ENCODE measurements at regions not wholly inside any gene's neighbourhood (a gene's known extent, or its start where the extent isn't known, plus 50 kb on each side); places are given as distances from the start of the nearest gene placed in this dataset.

GRCh38 chr4:17018013-17018412 is 119.6 kb upstream of the LDB2 start:
- H3K4me2 ChIP-seq, result no peak overlapping the region
- no peak overlapping the region for H3K9ac ChIP-seq
- no peaks in the 10 kb centered on the region for H3K79me2 ChIP-seq (ENCODE audit: insufficient read depth, low read depth)
- no peaks in the 10 kb centered on the region for H4K20me1 ChIP-seq (ENCODE audit: insufficient read depth)
- no peak overlapping the region for H3K27ac ChIP-seq
- H3K27me3 ChIP-seq (ENCODE audit: insufficient read depth, low read depth), result no peaks in the 10 kb centered on the region
- H3K4me1 ChIP-seq (ENCODE audit: low read depth, poor library complexity, severe bottlenecking), result no peaks in the 10 kb centered on the region
- H2AFZ ChIP-seq (ENCODE audit: low read depth), result no peak overlapping the region
- H3K4me3 ChIP-seq (IDR thresholded peaks at IDR 0.05; ENCODE audit: insufficient read depth, low read depth, low read length), result no peak overlapping the region
- TF ChIP-seq CTCF (conservative IDR thresholded peaks at IDR 0.05; ENCODE audit: low read depth, low read length), result no peak
- no peaks in the 10 kb centered on the region for H3K36me3 ChIP-seq (ENCODE audit: insufficient read depth)

GRCh38 chr4:17013382-17014006 is 115.0 kb upstream of the LDB2 start:
- Histone ChIP-seq H3K36me3 (ENCODE audit: insufficient read depth) (no peaks in the 10 kb centered on the region), H3K4me2 (no peak overlapping the region), H3K4me3 (IDR thresholded peaks at IDR 0.05; ENCODE audit: insufficient read depth, low read depth, low read length) (no peak overlapping the region), H3K27me3 (ENCODE audit: insufficient read depth, low read depth) (no peaks in the 10 kb centered on the region), H3K27ac (no peak overlapping the region), H3K4me1 (ENCODE audit: low read depth, poor library complexity, severe bottlenecking) (no peaks in the 10 kb centered on the region), H3K79me2 (ENCODE audit: insufficient read depth, low read depth) (no peaks in the 10 kb centered on the region), H3K9ac (no peak overlapping the region), H4K20me1 (ENCODE audit: insufficient read depth) (no peaks in the 10 kb centered on the region), H2AFZ (ENCODE audit: low read depth) (no peak overlapping the region)
- no peak for TF ChIP-seq CTCF (conservative IDR thresholded peaks at IDR 0.05; ENCODE audit: low read depth, low read length)

- no peaks in the 10 kb centered on the region for H3K79me2 ChIP-seq (ENCODE audit: insufficient read depth, low read depth)
- H3K27ac ChIP-seq, result no peak overlapping the region
- TF ChIP-seq CTCF (conservative IDR thresholded peaks at IDR 0.05; ENCODE audit: low read depth, low read length), result no peak
- no peak overlapping the region for H3K4me2 ChIP-seq
- no peak overlapping the region for H3K9ac ChIP-seq
- no peaks in the 10 kb centered on the region for H3K4me1 ChIP-seq (ENCODE audit: low read depth, poor library complexity, severe bottlenecking)
- H3K36me3 ChIP-seq (ENCODE audit: insufficient read depth), result no peaks in the 10 kb centered on the region
- no peaks in the 10 kb centered on the region for H4K20me1 ChIP-seq (ENCODE audit: insufficient read depth)
- H2AFZ ChIP-seq (ENCODE audit: low read depth), result no peak overlapping the region
- no peaks in the 10 kb centered on the region for H3K27me3 ChIP-seq (ENCODE audit: insufficient read depth, low read depth)
- no peak overlapping the region for H3K4me3 ChIP-seq (IDR thresholded peaks at IDR 0.05; ENCODE audit: insufficient read depth, low read depth, low read length)
Observed at GRCh38 chr4:17012451-17012850, 114.0 kb upstream of the LDB2 start.

- H3K27me3 ChIP-seq (ENCODE audit: insufficient read depth, low read depth), result no peaks in the 10 kb centered on the region
- H3K4me2 ChIP-seq, result no peak overlapping the region
- H4K20me1 ChIP-seq (ENCODE audit: insufficient read depth), result no peaks in the 10 kb centered on the region
- no peak overlapping the region for H3K9ac ChIP-seq
- H3K36me3 ChIP-seq (ENCODE audit: insufficient read depth), result no peaks in the 10 kb centered on the region
- no peaks in the 10 kb centered on the region for H3K79me2 ChIP-seq (ENCODE audit: insufficient read depth, low read depth)
- no peak for TF ChIP-seq CTCF (conservative IDR thresholded peaks at IDR 0.05; ENCODE audit: low read depth, low read length)
- no peaks in the 10 kb centered on the region for H3K4me1 ChIP-seq (ENCODE audit: low read depth, poor library complexity, severe bottlenecking)
- H3K4me3 ChIP-seq (IDR thresholded peaks at IDR 0.05; ENCODE audit: insufficient read depth, low read depth, low read length), result no peak overlapping the region
- H2AFZ ChIP-seq (ENCODE audit: low read depth), result no peak overlapping the region
- H3K27ac ChIP-seq, result no peak overlapping the region
Observed at GRCh38 chr4:17010426-17011087, 112.1 kb upstream of the LDB2 start.
